ENCODE measurements at regions not wholly inside any gene's neighbourhood (a gene's known extent, or its start where the extent isn't known, plus 50 kb on each side); places are given as distances from the start of the nearest gene placed in this dataset.

DNA sequence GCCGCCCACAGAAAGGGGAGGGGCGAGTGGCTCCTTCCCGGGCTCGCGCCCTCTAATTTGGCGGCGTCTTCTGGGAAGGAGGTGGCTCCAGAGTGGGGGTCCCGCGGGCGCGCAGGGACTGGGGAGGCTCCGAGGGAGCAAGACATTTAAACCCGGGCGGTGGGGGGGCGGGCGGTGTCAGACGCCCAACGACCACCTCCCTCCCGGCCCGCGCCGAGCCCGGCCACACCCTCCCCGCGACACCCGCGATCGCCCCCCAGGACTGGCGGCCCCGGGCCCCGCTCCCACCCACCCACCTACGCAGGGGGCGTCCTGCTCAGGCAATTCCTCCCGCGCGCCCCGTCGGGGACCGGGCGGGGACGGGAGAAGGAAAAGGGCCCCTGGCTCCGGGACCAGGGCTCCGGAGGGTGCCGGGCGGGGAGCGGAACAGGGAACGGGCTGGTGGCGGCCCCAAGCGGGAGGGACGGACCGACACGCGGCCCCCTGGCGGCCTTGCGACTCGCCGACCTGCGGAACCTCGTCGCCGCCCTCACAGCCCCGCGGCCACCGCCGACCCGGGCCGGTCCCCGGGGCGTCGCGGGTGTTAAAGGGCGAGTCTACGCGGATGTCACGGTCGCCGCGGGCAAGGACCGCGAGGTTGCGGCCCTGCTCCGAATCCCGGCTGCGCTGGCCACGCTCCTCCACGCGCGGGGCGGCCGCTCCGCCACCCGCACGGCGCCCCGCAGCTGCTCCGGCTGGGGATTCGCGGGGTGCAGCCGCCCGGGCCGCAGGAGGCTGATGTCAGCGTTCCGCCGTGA, 94.0 kb upstream of the FMN2 start:
- TF ChIP-seq, protein P1, sequence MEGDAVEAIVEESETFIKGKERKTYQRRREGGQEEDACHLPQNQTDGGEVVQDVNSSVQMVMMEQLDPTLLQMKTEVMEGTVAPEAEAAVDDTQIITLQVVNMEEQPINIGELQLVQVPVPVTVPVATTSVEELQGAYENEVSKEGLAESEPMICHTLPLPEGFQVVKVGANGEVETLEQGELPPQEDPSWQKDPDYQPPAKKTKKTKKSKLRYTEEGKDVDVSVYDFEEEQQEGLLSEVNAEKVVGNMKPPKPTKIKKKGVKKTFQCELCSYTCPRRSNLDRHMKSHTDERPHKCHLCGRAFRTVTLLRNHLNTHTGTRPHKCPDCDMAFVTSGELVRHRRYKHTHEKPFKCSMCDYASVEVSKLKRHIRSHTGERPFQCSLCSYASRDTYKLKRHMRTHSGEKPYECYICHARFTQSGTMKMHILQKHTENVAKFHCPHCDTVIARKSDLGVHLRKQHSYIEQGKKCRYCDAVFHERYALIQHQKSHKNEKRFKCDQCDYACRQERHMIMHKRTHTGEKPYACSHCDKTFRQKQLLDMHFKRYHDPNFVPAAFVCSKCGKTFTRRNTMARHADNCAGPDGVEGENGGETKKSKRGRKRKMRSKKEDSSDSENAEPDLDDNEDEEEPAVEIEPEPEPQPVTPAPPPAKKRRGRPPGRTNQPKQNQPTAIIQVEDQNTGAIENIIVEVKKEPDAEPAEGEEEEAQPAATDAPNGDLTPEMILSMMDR (conservative IDR thresholded peaks at IDR 0.05; ENCODE audit: low read depth, low read length) = no peak; the same call in 1 of the 2 replicates
- TF ChIP-seq EZH2phosphoT487 (IDR thresholded peaks at IDR 0.05; ENCODE audit: borderline replicate concordance, low read length) (no peak), EZH2 (IDR thresholded peaks at IDR 0.05; ENCODE audit: low read length, unreplicated experiment) (no peak)

Measured in PC-3 (cell line).